A549 (cell line): ENCODE measurements at regions not wholly inside any gene's neighbourhood (a gene's known extent, or its start where the extent isn't known, plus 50 kb on each side); places are given as distances from the start of the nearest gene placed in this dataset.

Experiments
- ATAC-seq, 2 experiments: fragments of 200-7000 bp in 1 of 2; fragments of >200 bp in 1 of 2; cut with Nextera tagmentation in 1 of 2; cut with Tn5 transposase in 1 of 2; 3 replicates each; pipeline versions ENCODE4 v1.8.0 to v1.9.1; 2018 to 2020; ENCODE audit warnings: mild to moderate bottlenecking in 1 of 2, moderate library complexity in 1 of 2
- CTCF ChIA-PET: fragments of 300-600 bp; sonication (Branson Sonifier 250); formaldehyde crosslinking; extraction: SDS; loops from one replicate; lab custom pipeline; 2021; ENCODE audit warnings: antibody characterized with exemption, inconsistent platforms; lab: Yijun Ruan, JAX
- POLR2A ChIA-PET: fragments of 350-600 bp; formaldehyde crosslinking; extraction: SDS; loops from one replicate; lab custom pipeline; 2021; ENCODE audit warnings: antibody characterized with exemption, inconsistent platforms; lab: Yijun Ruan, JAX
- DNase-seq, 2 experiments: peaks; one replicate each; pipeline versions ENCODE4 v3.0.0 to v3.0.0-alpha.2; 2011 to 2016; ENCODE audit warnings: low read depth in 1 of 2, low spot score in 1 of 2
- FAIRE-seq: peaks from 2 replicates; lab custom pipeline; 2011; peaks lifted over from hg19 to GRCh38; lab: Jason Lieb, UNC
- H3K27ac ChIP-seq, 2 experiments: fragments of >200 bp; sonication (Bioruptor Twin); formaldehyde crosslinking; 3 replicates each; pipeline ENCODE4 v1.5.1; 2016 to 2017
- H3K4me1 ChIP-seq: fragments of >200 bp; sonication (Bioruptor Twin); formaldehyde crosslinking; 3 replicates; pipeline ENCODE4 v1.6.1; 2016
- H3K4me2 ChIP-seq: fragments of >200 bp; sonication (Bioruptor Twin); formaldehyde crosslinking; 3 replicates; pipeline ENCODE4 v1.6.1; 2016
- H3K4me3 ChIP-seq: fragments of >200 bp; sonication (Bioruptor Twin); formaldehyde crosslinking; 3 replicates; pipeline ENCODE4 v1.5.1; 2016
- H3K9me3 ChIP-seq: fragments of >200 bp; sonication (Bioruptor Twin); formaldehyde crosslinking; 3 replicates; pipeline ENCODE4 v1.6.1; 2016
- BHLHE40 ChIP-seq: IDR thresholded peaks from 2 replicates; pipeline ENCODE4 v1.6.1; 2012; ENCODE audit warnings: low read depth, low read length, inconsistent platforms
- CBX2 ChIP-seq: fragments of 200-600 bp; sonication (generic); IDR thresholded peaks from 2 replicates; pipeline ENCODE4 v1.6.1; 2016; ENCODE audit warnings: low read depth, mild to moderate bottlenecking, borderline replicate concordance
- CBX8 ChIP-seq: fragments of 200-600 bp; sonication (generic); IDR thresholded peaks from 2 replicates; pipeline ENCODE4 v1.6.1; 2016
- CTCF ChIP-seq: fragments of >200 bp; sonication (Bioruptor Twin); formaldehyde crosslinking; IDR thresholded peaks from 3 replicates; pipeline ENCODE4 v1.5.1; 2016
- EHF ChIP-seq: fragments of 250-450 bp; sonication (Bioruptor Pico); IDR thresholded peaks from 2 replicates; pipeline ENCODE4 v1.5.0; 2020; ENCODE audit warnings: mild to moderate bottlenecking
- EHMT2 ChIP-seq: fragments of 200-600 bp; sonication (generic); IDR thresholded peaks from 2 replicates; pipeline ENCODE4 v1.6.1; 2016; ENCODE audit warnings: antibody characterized with exemption, low read depth, mild to moderate bottlenecking, moderate library complexity
- EP300 ChIP-seq, 2 experiments: fragments of >200 bp; sonication (Bioruptor Twin); formaldehyde crosslinking; IDR thresholded peaks; 2 replicates in 1 of 2; 3 replicates in 1 of 2; pipeline ENCODE4 v1.6.1; 2016 to 2017
- FOSL2 ChIP-seq, 2 experiments: fragments of 450-650 bp in 1 of 2; fragments of >200 bp in 1 of 2; sonication (Bioruptor Twin) in 1 of 2; formaldehyde crosslinking; IDR thresholded peaks; 2 replicates each; pipeline versions ENCODE4 v1.5.0 to v1.6.1; 2016 to 2020; ENCODE audit warnings: mild to moderate bottlenecking in 1 of 2, moderate library complexity in 1 of 2
- GATA3 ChIP-seq: IDR thresholded peaks from 2 replicates; pipeline ENCODE4 v1.6.1; 2012; ENCODE audit warnings: borderline replicate concordance
- HDAC2 ChIP-seq: fragments of 200-600 bp; sonication (generic); IDR thresholded peaks from 2 replicates; pipeline ENCODE4 v1.6.1; 2016
- HEYL ChIP-seq: fragments of 250-450 bp; sonication (Bioruptor Pico); IDR thresholded peaks from 2 replicates; pipeline ENCODE4 v1.8.0; 2021; ENCODE audit warnings: mild to moderate bottlenecking, moderate library complexity
- JUN ChIP-seq, 2 experiments: fragments of >200 bp; sonication (Bioruptor Twin); formaldehyde crosslinking; IDR thresholded peaks; 2 replicates in 1 of 2; 3 replicates in 1 of 2; pipeline ENCODE4 v1.6.1; 2016 to 2017
- JUNB ChIP-seq: fragments of >200 bp; sonication (Bioruptor Twin); formaldehyde crosslinking; IDR thresholded peaks from 2 replicates; pipeline ENCODE4 v1.6.1; 2016
- KDM1A ChIP-seq: fragments of 200-600 bp; sonication (generic); IDR thresholded peaks from 2 replicates; pipeline ENCODE4 v1.6.1; 2016; ENCODE audit warnings: low read depth, mild to moderate bottlenecking
- KDM5A ChIP-seq: fragments of 200-600 bp; sonication (generic); IDR thresholded peaks from 2 replicates; pipeline ENCODE4 v1.6.1; 2016; ENCODE audit warnings: antibody characterized with exemption, mild to moderate bottlenecking
- MAX ChIP-seq: IDR thresholded peaks from 2 replicates; pipeline ENCODE4 v1.6.1; 2012
- PBX3 ChIP-seq: IDR thresholded peaks from 2 replicates; pipeline ENCODE4 v1.6.1; 2012
- POLR2AphosphoS2 ChIP-seq: conservative IDR thresholded peaks from 2 replicates; pipeline ENCODE4 v1.6.1; 2012; ENCODE audit warnings: low read length, improper control_type of control experiment, inconsistent platforms
- RCOR1 ChIP-seq: fragments of 150-350 bp; IDR thresholded peaks from 2 replicates; pipeline ENCODE4 v1.6.1; 2014; ENCODE audit warnings: antibody characterized with exemption, low read length, low read depth
- SMC3 ChIP-seq: fragments of >200 bp; sonication (Bioruptor Twin); formaldehyde crosslinking; IDR thresholded peaks from 3 replicates; pipeline ENCODE4 v1.6.1; 2018; ENCODE audit warnings: inconsistent platforms
- WGBS: methylation state at CpG from one replicate; pipeline ENCODE4 v1.1.6; 2017; ENCODE audit errors: missing lambda C conversion rate; 5-methylcytosine and 5-hydroxymethylcytosine counted together

GRCh38 chr1:228810395-228810758 lies 75.1 kb downstream of the RHOU start:
- no peaks in the 10 kb centered on the region for H3K9me3 ChIP-seq
- POLR2A ChIA-PET: no interaction called here
- TF ChIP-seq POLR2AphosphoS2 (no peak), JUN (IDR thresholded peaks at IDR 0.05) (no peak), BHLHE40 (no peak), EP300 (IDR thresholded peaks at IDR 0.05) (no peak), JUNB (no peak), FOSL2 (IDR thresholded peaks at IDR 0.05) (no peak), FOSL2 (CRISPR knock-in tag; IDR thresholded peaks at IDR 0.05) (no peak), EHF (CRISPR knock-in tag) (no peak), EHMT2 (no peak), SMC3 (no peak), RCOR1 (no peak), MAX (no peak), HEYL (no peak)
- FAIRE-seq: no peak
- no peak for DNase-seq
- peak overlapping the region; percentile 12; the same call in 1 of the 3 replicates for H3K4me2 ChIP-seq
- ATAC-seq: no peak
- CTCF ChIA-PET: interaction anchor here (1.4 kb wide), 1 partner anchor 12 kb away, joined by 4 read pairs; no protein-coding TSS in a partner anchor
- H3K4me1 ChIP-seq: peaks cover 11% of the 10 kb centered on the region
- no peak overlapping the region for H3K4me3 ChIP-seq
- H3K27ac ChIP-seq: peak overlapping the region in 1 of 2 experiments; percentile 47; a peak in 2 of 6 replicates

- Histone ChIP-seq H3K4me2 (no peak overlapping the region), H3K27ac (no peak overlapping the region), H3K4me3 (no peak overlapping the region), H3K9me3 (no peaks in the 10 kb centered on the region), H3K4me1 (peaks cover 11% of the 10 kb centered on the region)
- ATAC-seq: no peak
- DNase-seq: no peak
- no peak for FAIRE-seq
- POLR2A ChIA-PET: no interaction called here
- WGBS: 88% methylated on average over 6 of the region's 6 CpGs
- CTCF ChIA-PET: interaction anchor here (1.4 kb wide), 1 partner anchor 13 kb away, joined by 4 read pairs; no protein-coding TSS in a partner anchor
- no peak for TF ChIP-seq KDM5A
- no peak for TF ChIP-seq PBX3
- TF ChIP-seq CTCF: no peak
- no peak for TF ChIP-seq HDAC2
- TF ChIP-seq FOSL2 (IDR thresholded peaks at IDR 0.05): no peak
- TF ChIP-seq FOSL2 (CRISPR knock-in tag; IDR thresholded peaks at IDR 0.05): no peak
- TF ChIP-seq JUNB: no peak
- no peak for TF ChIP-seq RCOR1
- no peak for TF ChIP-seq GATA3
Measured at GRCh38 chr1:228810878-228811711, 75.8 kb downstream of the RHOU start.

GRCh38 chr1:228811712-228812305 lies 76.5 kb downstream of the RHOU start:
- peaks cover 11% of the 10 kb centered on the region for H3K4me1 ChIP-seq
- H3K4me3 ChIP-seq: no peak overlapping the region
- FAIRE-seq: no peak
- no peak overlapping the region for H3K4me2 ChIP-seq
- TF ChIP-seq RCOR1: no peak
- no peak for TF ChIP-seq JUN (IDR thresholded peaks at IDR 0.05)
- TF ChIP-seq CBX2: no peak
- no peak for TF ChIP-seq CBX8
- no peak for TF ChIP-seq HEYL
- no peak for TF ChIP-seq MAX
- TF ChIP-seq EHF (CRISPR knock-in tag): no peak
- no peak for TF ChIP-seq POLR2AphosphoS2
- TF ChIP-seq PBX3: no peak
- TF ChIP-seq JUNB: no peak
- TF ChIP-seq KDM1A: no peak
- H3K27ac ChIP-seq: no peak overlapping the region
- 89% methylated on average over 11 of the region's 11 CpGs for WGBS
- ChIA-PET CTCF (interaction anchor here (1.4 kb wide), 1 partner anchor 14 kb away, joined by 4 read pairs; no protein-coding TSS in a partner anchor), POLR2A (no interaction called here)
- no peak for DNase-seq
- no peak for ATAC-seq
- no peaks in the 10 kb centered on the region for H3K9me3 ChIP-seq
